ENCODE measurements at regions not wholly inside any gene's neighbourhood (a gene's known extent, or its start where the extent isn't known, plus 50 kb on each side); places are given as distances from the start of the nearest gene placed in this dataset.
A peak's percentile ranks its signal among the peaks of the same experiment; 100 is the strongest.
"Not testable (repeated sequence)": the region's sequence is repeated elsewhere in the genome, so short reads cannot be mapped to it uniquely, and the experiment has no call there.

DNA sequence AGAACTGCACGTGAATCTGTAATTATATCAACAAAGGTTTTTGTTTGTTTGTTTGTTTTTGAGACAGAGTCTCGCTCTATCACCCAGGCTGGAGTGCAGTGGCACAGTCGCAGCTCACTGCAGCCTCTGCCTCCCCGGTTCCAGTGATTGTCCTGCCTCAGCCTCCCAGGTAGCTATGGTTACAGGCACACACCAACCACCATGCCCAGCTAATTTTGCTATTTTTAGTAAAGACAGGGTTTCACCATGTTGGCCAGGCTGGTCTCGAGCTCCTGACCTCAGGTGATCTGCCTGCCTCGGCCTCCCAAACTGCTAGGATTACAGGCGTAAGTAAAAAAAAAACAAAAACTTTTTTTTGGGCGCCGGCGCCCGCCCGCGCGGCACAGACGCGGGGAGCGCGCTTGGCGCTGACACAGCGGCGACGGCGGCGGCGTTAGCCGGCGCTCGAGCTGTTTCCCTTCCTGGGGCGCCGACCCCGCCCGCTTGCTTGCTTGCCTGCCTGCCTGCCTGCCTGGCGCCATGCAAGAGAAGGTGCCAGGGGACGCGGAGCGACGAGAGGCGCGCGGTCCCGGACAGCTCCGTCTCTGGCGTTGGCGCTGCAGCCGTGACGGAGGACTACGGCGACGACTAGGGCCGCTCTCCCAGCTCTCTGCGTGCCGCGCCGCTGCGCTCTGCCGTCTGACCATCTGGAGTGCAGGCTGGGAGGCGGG lies 171.4 kb upstream of the NUPR2 start:
- Mint-ChIP-seq H3K27me3 (peaks cover 4 to 31% (median 6%) of the 10 kb centered on the region in 5 donors), H3K4me3 (peak overlapping the region in 3 of 10 donors; percentile 53 to 64 (median 55)), H3K9me3 (peaks cover 0 to 43% (median 16%) of the 10 kb centered on the region in 9 donors), H3K4me1 (peaks cover 0 to 9% (median 4%) of the 10 kb centered on the region in 4 donors), H3K27ac (no peak overlapping the region), H3K36me3 (peaks cover 0 to 18% (median 0%) of the 10 kb centered on the region in 3 donors)
- POLR2A ChIA-PET, result no interaction called here
- no peak for DNase-seq
- ATAC-seq, result no peak

DNA sequence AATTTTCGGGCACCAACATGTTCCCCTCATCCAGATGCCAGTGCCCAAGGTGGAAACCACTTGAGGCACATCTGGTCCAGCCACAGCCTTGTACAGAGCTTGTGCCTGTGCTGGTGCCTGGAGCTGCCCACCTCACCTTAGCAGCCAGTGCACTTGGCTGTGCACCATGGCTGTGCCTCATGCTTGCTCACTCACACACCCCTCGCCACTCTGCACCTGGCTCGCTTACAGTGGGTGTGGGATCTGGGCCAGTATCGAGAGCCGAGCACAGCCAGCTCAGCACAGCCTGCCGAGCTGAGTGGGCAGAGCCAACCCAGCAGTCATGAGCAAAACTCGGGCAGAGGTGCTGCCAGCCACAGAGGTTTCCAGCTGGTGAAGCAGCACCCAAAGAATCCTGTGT lies 139.9 kb upstream of the NUPR2 start:
- H3K36me3 Mint-ChIP-seq, result peaks cover 0 to 8% (median 0%) of the 10 kb centered on the region in 3 donors
- DNase-seq, result no peak
- POLR2A ChIA-PET, result no interaction called here
- no peak for ATAC-seq
- no peak overlapping the region for H3K27ac Mint-ChIP-seq
- peaks cover 2 to 47% (median 13%) of the 10 kb centered on the region in 9 donors for H3K9me3 Mint-ChIP-seq
- peaks cover 0 to 4% (median 0%) of the 10 kb centered on the region in 5 donors for H3K27me3 Mint-ChIP-seq
- H3K4me3 Mint-ChIP-seq, result no peak overlapping the region
- H3K4me1 Mint-ChIP-seq, result peaks cover 0 to 3% (median 0%) of the 10 kb centered on the region in 4 donors

DNA sequence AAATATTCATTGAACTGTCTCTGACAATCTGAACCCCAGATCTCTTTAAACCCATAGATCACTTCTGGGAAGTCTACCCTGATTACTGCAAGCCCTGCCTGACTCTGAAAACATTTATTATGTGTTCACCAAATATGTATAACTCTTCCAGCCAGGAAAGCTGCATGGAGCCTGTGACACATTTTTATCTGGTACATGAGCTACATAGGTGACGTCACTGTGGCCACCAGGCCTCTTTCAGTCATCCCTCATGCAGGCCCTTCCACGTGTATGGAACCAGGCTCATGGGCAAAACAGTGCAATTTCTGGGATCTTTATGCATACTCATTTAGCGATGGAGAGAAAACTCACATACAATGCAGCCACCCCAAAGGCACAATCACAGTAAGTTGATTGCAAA lies 133.9 kb upstream of the NUPR2 start:
- DNase-seq (no peak), ATAC-seq (no peak)
- H3K4me3 Mint-ChIP-seq, result no peak overlapping the region
- peaks cover 0 to 13% (median 0%) of the 10 kb centered on the region in 3 donors for H3K36me3 Mint-ChIP-seq
- peaks cover 0 to 3% (median 0%) of the 10 kb centered on the region in 4 donors for H3K4me1 Mint-ChIP-seq
- POLR2A ChIA-PET, result no interaction called here
- peaks cover 0 to 1% (median 0%) of the 10 kb centered on the region in 5 donors for H3K27me3 Mint-ChIP-seq
- peaks cover 0 to 41% (median 10%) of the 10 kb centered on the region in 9 donors for H3K9me3 Mint-ChIP-seq
- H3K27ac Mint-ChIP-seq, result no peak overlapping the region

DNA sequence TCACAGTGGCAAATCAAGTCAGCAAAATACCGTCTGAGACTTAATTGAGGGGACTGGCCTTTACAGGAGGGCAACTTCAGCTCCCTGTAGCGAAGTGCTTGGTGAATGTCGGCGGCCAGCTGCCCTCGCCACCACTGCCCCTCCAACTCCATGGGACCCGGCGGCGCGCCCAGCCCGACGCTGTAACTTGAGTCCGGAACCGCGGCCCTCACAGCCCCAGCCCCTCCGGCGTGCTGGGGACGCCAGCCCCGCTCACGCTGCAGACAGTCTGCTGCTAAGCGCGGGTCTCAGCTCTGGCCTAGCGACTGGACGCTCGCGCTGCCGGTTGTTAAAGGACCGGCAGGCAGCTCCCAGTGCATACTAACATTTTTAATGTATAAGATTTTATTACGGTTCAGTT lies 113.4 kb upstream of the NUPR2 start:
- no peak for DNase-seq
- Mint-ChIP-seq H3K27me3 (peaks cover 0 to 27% (median 5%) of the 10 kb centered on the region in 5 donors), H3K36me3 (no peaks in the 10 kb centered on the region), H3K9me3 (peaks cover 0 to 33% (median 9%) of the 10 kb centered on the region in 9 donors), H3K4me3 (no peak overlapping the region), H3K4me1 (no peaks in the 10 kb centered on the region), H3K27ac (no peak overlapping the region)
- ATAC-seq, result no peak
- POLR2A ChIA-PET, result no interaction called here

DNA sequence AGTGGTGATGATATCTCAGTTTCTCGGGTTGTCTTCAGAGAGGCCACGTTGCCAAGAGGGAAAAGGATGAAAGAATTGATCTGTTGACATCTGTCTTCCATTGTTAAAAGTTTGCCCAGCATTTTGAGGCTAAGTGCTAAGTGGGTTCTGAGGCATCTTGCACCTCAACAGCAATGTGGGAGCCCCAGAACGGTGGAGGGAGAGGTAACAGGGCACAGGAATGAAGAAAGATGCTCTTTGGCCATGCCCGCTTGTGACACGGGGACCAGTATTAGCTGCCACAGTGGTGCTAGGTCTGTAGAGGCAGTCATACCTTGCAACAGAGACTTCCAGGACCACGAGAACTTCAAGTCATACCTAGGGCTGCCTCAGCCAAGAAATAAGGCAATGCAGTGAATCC lies 106.6 kb upstream of the NUPR2 start:
- Mint-ChIP-seq H3K4me3 (no peak overlapping the region), H3K4me1 (no peaks in the 10 kb centered on the region), H3K27ac (no peak overlapping the region), H3K9me3 (peaks cover 0 to 10% (median 3%) of the 10 kb centered on the region in 9 donors), H3K36me3 (peaks cover 0 to 4% (median 0%) of the 10 kb centered on the region in 3 donors), H3K27me3 (peaks cover 0 to 21% (median 4%) of the 10 kb centered on the region in 5 donors)
- no peak for ATAC-seq
- POLR2A ChIA-PET, result no interaction called here
- no peak for DNase-seq

DNA sequence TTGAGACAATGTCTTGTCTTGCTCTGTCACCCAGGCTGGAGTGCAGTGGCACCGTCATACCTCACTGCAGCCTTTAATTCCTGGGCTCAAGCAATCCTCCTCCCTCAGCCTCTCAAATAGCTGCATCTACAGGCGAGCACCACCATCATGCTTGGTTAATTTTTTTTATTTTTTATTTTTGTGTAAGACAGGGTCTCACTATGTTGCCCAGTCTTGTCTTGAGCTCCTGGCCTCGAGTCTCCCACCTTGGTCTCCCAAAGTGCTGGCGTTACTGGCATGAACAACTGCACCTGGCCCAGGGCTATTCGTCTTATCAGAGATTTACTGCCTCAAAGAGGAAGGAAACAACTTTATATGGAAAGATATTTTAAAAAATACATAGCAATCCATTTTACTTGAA lies 102.8 kb upstream of the NUPR2 start:
- no peak overlapping the region for H3K4me3 Mint-ChIP-seq
- no peak for ATAC-seq
- no peak overlapping the region for H3K27ac Mint-ChIP-seq
- H3K27me3 Mint-ChIP-seq, result peaks cover 0 to 19% (median 4%) of the 10 kb centered on the region in 5 donors
- DNase-seq, result no peak
- H3K9me3 Mint-ChIP-seq, result peaks cover 8 to 45% (median 21%) of the 10 kb centered on the region in 9 donors
- POLR2A ChIA-PET, result no interaction called here
- H3K36me3 Mint-ChIP-seq, result peaks cover 0 to 15% (median 0%) of the 10 kb centered on the region in 3 donors
- H3K4me1 Mint-ChIP-seq, result no peaks in the 10 kb centered on the region

DNA sequence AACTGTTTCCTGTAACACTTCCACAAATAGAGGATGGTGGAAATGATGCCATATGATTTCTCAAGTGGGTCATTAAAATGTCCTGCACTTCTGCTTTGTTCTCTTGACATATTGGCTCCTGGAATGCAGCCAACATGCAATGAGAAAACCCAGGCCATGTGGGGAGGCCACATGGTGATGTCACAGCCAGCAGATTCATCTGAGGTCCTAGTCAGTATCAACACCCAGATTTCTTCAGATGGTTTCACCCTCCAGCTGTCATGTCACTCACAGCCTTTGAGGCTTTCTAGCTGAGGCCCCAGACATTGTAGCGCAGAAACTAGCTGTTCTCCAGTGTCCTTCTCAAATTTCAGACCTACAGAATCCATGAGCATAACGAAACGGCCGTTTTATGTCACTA lies 102.3 kb upstream of the NUPR2 start:
- ATAC-seq, result no peak
- Mint-ChIP-seq H3K27ac (no peak overlapping the region), H3K4me1 (no peaks in the 10 kb centered on the region), H3K36me3 (peaks cover 0 to 15% (median 0%) of the 10 kb centered on the region in 3 donors), H3K9me3 (peaks cover 8 to 50% (median 23%) of the 10 kb centered on the region in 9 donors), H3K27me3 (peaks cover 0 to 19% (median 4%) of the 10 kb centered on the region in 5 donors), H3K4me3 (no peak overlapping the region)
- no peak for DNase-seq
- POLR2A ChIA-PET, result no interaction called here

DNA sequence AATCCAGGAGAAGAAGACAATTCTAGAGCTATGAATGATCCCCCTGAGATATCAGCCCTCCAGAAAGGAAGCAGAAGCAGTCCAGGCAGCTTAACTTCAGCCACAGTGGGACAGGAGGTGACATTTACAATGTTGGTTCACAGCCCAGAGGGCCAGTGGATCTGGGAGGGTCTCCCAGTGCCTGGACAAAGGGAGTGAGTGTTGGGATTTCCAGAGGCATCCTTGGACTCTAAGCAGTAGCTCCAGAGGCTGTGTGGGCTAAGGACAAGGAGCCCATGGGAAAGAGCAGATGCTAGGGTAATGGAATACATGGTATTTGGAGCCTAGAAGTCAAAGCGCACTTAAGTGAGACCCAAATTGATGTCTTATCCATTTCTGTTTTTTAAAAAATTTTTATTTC lies 97.4 kb upstream of the NUPR2 start:
- no peak overlapping the region for H3K27ac Mint-ChIP-seq
- POLR2A ChIA-PET, result no interaction called here
- no peak for DNase-seq
- peaks cover 0 to 20% (median 2%) of the 10 kb centered on the region in 3 donors for H3K36me3 Mint-ChIP-seq
- no peaks in the 10 kb centered on the region for H3K4me1 Mint-ChIP-seq
- peaks cover 10 to 72% (median 28%) of the 10 kb centered on the region in 9 donors for H3K9me3 Mint-ChIP-seq
- no peak for ATAC-seq
- no peak overlapping the region for H3K4me3 Mint-ChIP-seq
- peaks cover 0 to 9% (median 0%) of the 10 kb centered on the region in 5 donors for H3K27me3 Mint-ChIP-seq

DNA sequence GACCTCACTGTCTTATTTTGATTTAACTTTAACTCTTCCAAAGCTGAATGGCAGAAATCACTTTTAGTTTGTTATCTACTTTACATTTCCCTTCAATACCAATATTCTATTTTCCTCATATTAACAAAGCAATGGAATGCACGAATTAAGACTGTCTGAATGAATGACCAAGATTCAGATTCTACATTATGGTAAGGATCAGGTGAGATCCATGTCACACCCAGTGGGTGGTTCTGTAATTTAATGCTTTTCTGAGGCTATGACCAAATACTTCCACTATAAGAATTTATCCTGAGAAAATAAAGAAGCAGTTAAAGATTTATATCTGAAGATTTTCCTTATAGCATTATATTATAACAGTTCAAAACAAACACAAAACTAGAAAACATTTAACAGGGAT lies 90.2 kb upstream of the NUPR2 start:
- Mint-ChIP-seq H3K4me3 (no peak overlapping the region), H3K27me3 (peaks cover 0 to 9% (median 0%) of the 10 kb centered on the region in 5 donors), H3K9me3 (peaks cover 0 to 19% (median 7%) of the 10 kb centered on the region in 9 donors), H3K36me3 (peaks cover 0 to 3% (median 0%) of the 10 kb centered on the region in 3 donors), H3K4me1 (no peaks in the 10 kb centered on the region), H3K27ac (no peak overlapping the region)
- POLR2A ChIA-PET, result no interaction called here
- ATAC-seq (no peak), DNase-seq (peak in 1 of 10 donors; percentile 2)

DNA sequence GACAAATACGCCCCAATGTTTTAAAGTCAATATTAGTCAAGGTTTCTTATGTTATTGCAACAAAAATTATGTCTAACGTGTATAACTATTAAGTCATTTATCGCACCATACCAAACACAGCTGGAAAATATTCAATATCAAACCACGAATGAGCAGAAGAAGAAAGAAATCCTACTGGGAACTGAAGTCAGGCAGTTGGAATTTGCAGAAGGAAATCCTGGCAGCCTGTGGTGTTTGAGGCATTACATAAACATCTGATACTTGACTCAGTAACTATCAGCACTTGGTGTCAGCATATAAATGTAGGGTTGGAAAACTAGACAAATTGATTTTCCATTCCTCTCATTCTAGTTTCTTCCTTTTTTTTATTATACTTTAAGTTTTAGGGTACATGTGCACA lies 83.4 kb upstream of the NUPR2 start:
- no peak overlapping the region for H3K27ac Mint-ChIP-seq
- no peaks in the 10 kb centered on the region for H3K4me1 Mint-ChIP-seq
- POLR2A ChIA-PET, result no interaction called here
- H3K36me3 Mint-ChIP-seq, result peaks cover 0 to 3% (median 0%) of the 10 kb centered on the region in 3 donors
- no peak overlapping the region for H3K4me3 Mint-ChIP-seq
- DNase-seq (no peak), ATAC-seq (no peak)
- peaks cover 5 to 30% (median 15%) of the 10 kb centered on the region in 9 donors for H3K9me3 Mint-ChIP-seq
- peaks cover 0 to 11% (median 4%) of the 10 kb centered on the region in 5 donors for H3K27me3 Mint-ChIP-seq

DNA sequence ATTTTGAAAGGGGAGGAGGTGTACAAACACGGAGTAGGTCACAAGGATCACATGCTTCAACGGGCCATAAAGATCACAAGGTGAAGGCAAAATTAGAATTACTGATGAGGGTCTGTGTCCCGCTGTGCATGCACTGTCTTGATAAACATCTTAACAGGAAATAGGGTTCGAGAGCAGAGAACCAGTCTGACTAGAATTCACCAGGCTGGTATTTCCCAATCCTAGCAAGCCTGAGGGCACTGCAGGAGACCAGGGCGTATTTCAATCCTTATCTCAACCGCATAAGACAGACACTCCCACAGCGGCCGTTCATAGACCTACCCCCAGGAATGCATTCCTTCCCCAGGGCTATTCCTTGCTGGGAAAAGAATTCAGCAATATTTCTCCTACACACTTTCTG lies 80.0 kb upstream of the NUPR2 start:
- H3K27ac Mint-ChIP-seq, DNase-seq, ATAC-seq, H3K4me1 Mint-ChIP-seq, H3K36me3 Mint-ChIP-seq, POLR2A ChIA-PET, H3K4me3 Mint-ChIP-seq: not testable (repeated sequence)
- Mint-ChIP-seq H3K27me3 (peaks cover 0 to 32% (median 2%) of the 10 kb centered on the region in 5 donors), H3K9me3 (peaks cover 3 to 29% (median 10%) of the 10 kb centered on the region in 9 donors)

DNA sequence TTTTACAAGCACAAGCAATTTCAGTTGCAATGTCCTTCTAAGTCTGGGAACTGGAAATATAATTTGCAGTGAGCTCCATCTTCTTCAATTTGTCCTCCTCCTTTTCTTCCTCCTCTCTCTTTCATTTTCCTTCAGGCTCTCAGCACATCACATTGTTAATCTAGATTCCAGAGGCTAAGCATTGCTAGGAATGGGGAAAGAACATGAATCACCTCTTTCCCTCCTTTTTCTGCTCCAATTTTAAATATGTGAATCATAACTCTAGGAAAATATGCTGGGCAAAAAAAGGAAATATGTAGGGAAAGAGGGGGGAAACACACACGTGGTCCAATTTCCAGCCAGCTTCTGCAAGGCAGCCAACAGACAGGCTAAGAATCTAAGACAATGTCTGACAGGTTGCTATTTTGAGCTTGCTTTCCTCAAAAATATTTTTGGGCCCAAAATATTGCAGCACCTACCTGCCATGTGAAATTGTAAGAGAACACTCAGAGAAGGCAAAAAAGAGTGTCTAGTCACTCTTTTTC lies 72.7 kb upstream of the NUPR2 start:
- no peak for ATAC-seq
- DNase-seq, result no peak
- Mint-ChIP-seq H3K4me3 (no peak overlapping the region), H3K27me3 (peaks cover 0 to 39% (median 7%) of the 10 kb centered on the region in 5 donors), H3K27ac (no peak overlapping the region), H3K4me1 (no peaks in the 10 kb centered on the region), H3K9me3 (peaks cover 0 to 7% (median 0%) of the 10 kb centered on the region in 9 donors), H3K36me3 (no peaks in the 10 kb centered on the region)
- POLR2A ChIA-PET, result interaction anchor here (0.6 kb wide), 1 partner anchor 8 kb away, joined by 8 read pairs; no protein-coding TSS in a partner anchor

DNA sequence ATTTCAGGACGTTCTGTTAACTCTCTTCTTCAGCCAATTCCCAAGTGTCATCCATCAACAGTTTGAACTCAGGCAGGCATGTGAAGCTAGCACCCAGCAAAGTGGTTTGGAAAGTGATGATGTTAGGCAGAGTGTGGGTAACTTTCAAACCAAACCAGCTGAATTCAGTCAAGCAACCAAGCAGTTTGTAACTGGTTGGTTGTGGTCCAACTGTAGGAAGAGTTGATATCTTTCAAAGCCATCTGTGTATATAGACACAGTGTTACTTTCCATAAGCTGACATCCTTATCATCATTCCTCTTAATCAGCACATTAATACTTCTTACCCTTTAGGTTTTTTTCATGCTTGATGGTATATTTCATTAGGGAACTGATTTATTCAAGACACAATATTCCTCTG lies 72.2 kb upstream of the NUPR2 start:
- no peak for ATAC-seq
- DNase-seq, result no peak
- Mint-ChIP-seq H3K36me3 (no peaks in the 10 kb centered on the region), H3K27me3 (peaks cover under 1 to 36% (median 7%) of the 10 kb centered on the region in 5 donors), H3K9me3 (peaks cover 0 to 3% (median 0%) of the 10 kb centered on the region in 9 donors), H3K4me1 (peaks cover 0 to 2% (median under 1%) of the 10 kb centered on the region in 4 donors), H3K4me3 (no peak overlapping the region), H3K27ac (no peak overlapping the region)
- POLR2A ChIA-PET, result interaction anchor here (0.6 kb wide), 1 partner anchor 9 kb away, joined by 8 read pairs; no protein-coding TSS in a partner anchor
